H1 (cell line): ENCODE measurements at regions not wholly inside any gene's neighbourhood (a gene's known extent, or its start where the extent isn't known, plus 50 kb on each side); places are given as distances from the start of the nearest gene placed in this dataset.

Experiments used
- GTF2F1 ChIP-seq: IDR thresholded peaks from 2 replicates; pipeline ENCODE4 v1.6.1; 2012; ENCODE audit warnings: low read depth, low read length, improper control_type of control experiment, borderline replicate concordance
- TF ChIP-seq, protein P1 (sequence below): fragments of 300-600 bp; sonication (generic); IDR thresholded peaks from 2 replicates; pipeline ENCODE4 v1.7.1; 2012; ENCODE audit warnings: low read length, moderate library complexity, mild to moderate bottlenecking, inconsistent platforms; ENCODE audit not compliant: insufficient replicate concordance

GRCh38 chr7:21064698-21065648 lies 278.3 kb upstream of the SP8 start (continued):
- TF ChIP-seq, protein P1, sequence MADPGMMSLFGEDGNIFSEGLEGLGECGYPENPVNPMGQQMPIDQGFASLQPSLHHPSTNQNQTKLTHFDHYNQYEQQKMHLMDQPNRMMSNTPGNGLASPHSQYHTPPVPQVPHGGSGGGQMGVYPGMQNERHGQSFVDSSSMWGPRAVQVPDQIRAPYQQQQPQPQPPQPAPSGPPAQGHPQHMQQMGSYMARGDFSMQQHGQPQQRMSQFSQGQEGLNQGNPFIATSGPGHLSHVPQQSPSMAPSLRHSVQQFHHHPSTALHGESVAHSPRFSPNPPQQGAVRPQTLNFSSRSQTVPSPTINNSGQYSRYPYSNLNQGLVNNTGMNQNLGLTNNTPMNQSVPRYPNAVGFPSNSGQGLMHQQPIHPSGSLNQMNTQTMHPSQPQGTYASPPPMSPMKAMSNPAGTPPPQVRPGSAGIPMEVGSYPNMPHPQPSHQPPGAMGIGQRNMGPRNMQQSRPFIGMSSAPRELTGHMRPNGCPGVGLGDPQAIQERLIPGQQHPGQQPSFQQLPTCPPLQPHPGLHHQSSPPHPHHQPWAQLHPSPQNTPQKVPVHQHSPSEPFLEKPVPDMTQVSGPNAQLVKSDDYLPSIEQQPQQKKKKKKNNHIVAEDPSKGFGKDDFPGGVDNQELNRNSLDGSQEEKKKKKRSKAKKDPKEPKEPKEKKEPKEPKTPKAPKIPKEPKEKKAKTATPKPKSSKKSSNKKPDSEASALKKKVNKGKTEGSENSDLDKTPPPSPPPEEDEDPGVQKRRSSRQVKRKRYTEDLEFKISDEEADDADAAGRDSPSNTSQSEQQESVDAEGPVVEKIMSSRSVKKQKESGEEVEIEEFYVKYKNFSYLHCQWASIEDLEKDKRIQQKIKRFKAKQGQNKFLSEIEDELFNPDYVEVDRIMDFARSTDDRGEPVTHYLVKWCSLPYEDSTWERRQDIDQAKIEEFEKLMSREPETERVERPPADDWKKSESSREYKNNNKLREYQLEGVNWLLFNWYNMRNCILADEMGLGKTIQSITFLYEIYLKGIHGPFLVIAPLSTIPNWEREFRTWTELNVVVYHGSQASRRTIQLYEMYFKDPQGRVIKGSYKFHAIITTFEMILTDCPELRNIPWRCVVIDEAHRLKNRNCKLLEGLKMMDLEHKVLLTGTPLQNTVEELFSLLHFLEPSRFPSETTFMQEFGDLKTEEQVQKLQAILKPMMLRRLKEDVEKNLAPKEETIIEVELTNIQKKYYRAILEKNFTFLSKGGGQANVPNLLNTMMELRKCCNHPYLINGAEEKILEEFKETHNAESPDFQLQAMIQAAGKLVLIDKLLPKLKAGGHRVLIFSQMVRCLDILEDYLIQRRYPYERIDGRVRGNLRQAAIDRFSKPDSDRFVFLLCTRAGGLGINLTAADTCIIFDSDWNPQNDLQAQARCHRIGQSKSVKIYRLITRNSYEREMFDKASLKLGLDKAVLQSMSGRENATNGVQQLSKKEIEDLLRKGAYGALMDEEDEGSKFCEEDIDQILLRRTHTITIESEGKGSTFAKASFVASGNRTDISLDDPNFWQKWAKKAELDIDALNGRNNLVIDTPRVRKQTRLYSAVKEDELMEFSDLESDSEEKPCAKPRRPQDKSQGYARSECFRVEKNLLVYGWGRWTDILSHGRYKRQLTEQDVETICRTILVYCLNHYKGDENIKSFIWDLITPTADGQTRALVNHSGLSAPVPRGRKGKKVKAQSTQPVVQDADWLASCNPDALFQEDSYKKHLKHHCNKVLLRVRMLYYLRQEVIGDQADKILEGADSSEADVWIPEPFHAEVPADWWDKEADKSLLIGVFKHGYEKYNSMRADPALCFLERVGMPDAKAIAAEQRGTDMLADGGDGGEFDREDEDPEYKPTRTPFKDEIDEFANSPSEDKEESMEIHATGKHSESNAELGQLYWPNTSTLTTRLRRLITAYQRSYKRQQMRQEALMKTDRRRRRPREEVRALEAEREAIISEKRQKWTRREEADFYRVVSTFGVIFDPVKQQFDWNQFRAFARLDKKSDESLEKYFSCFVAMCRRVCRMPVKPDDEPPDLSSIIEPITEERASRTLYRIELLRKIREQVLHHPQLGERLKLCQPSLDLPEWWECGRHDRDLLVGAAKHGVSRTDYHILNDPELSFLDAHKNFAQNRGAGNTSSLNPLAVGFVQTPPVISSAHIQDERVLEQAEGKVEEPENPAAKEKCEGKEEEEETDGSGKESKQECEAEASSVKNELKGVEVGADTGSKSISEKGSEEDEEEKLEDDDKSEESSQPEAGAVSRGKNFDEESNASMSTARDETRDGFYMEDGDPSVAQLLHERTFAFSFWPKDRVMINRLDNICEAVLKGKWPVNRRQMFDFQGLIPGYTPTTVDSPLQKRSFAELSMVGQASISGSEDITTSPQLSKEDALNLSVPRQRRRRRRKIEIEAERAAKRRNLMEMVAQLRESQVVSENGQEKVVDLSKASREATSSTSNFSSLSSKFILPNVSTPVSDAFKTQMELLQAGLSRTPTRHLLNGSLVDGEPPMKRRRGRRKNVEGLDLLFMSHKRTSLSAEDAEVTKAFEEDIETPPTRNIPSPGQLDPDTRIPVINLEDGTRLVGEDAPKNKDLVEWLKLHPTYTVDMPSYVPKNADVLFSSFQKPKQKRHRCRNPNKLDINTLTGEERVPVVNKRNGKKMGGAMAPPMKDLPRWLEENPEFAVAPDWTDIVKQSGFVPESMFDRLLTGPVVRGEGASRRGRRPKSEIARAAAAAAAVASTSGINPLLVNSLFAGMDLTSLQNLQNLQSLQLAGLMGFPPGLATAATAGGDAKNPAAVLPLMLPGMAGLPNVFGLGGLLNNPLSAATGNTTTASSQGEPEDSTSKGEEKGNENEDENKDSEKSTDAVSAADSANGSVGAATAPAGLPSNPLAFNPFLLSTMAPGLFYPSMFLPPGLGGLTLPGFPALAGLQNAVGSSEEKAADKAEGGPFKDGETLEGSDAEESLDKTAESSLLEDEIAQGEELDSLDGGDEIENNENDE = no peak
- no peak for TF ChIP-seq GTF2F1
